Lung microvascular endothelial cell (primary cell): ENCODE measurements at regions not wholly inside any gene's neighbourhood (a gene's known extent, or its start where the extent isn't known, plus 50 kb on each side); places are given as distances from the start of the nearest gene placed in this dataset.
"Not testable (repeated sequence)": the region's sequence is repeated elsewhere in the genome, so short reads cannot be mapped to it uniquely, and the experiment has no call there.

Experiments used
- DNase-seq, 2 donors: peaks; one replicate each; pipeline versions ENCODE4 v3.0.0 to v3.0.0-alpha.2; 2010; ENCODE audit warnings: low read depth in 2 of 2

GRCh38 chr1:218494449-218494852, 149.3 kb downstream of the TGFB2 start:
- DNase-seq: no peak

DNA sequence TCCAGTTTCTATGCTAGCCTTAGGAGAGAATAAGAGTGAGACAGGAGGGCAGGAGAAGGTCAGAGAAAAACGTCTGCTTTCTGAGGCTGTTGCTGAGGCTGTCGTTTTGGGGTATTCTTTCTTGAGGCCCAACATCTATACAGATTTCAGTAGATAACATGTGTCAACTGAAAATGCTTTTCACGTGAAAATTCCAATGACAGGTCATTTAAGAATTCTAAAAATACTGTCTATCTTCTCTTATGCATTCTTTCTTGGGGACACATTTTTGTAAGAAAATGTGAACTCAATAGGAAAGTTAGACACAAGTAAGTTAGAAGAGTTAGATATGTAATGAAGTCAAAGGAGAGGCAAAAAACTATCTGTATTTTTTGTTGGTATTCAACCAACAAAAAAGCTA, 150.8 kb downstream of the TGFB2 start:
- DNase-seq: no peak

- DNase-seq: peak; percentile 15 to 98
Measured at GRCh38 chr1:218496561-218496960, 151.4 kb downstream of the TGFB2 start.

DNA sequence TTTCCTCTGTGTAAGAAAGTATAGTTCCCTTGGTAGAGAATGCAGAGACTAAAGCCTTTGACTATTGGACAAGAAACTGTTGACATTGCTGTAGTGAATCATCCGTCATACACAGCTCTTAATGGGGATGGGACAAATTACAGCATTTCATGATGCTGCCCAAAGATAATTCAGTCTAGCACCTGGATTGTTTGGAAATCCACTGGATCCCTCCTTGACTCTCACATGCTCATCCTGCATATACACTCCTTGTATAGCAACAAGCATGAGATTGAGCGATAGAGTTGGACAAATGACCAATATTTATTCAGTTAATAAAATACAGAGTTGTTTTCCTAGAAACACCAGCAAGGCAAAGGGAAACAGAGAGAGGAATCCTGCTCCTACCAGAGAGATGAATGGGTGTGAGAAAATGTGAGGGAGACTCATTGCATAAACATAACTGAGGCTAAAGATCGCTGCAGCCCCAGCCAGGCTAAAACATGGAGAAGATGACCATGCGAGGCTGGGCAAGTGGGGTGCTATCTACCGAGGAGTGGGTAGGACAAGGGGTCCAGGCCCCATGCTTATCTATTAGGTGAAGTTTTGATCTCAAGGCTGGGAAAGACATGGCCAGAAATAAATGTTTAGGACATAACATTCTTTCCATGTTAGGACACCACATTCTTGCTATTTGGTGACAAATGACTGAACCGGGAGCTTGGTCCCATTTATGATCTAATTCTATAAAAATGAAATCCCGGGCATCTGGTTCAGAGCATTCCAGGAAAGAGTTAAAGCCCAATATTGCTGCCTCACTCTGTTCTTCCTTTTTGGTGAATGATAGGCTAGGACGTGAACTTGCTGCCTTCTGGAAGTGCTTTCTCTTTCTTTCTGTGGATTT, 153.2 kb downstream of the TGFB2 start:
- DNase-seq: peak; percentile 60 to 76

DNA sequence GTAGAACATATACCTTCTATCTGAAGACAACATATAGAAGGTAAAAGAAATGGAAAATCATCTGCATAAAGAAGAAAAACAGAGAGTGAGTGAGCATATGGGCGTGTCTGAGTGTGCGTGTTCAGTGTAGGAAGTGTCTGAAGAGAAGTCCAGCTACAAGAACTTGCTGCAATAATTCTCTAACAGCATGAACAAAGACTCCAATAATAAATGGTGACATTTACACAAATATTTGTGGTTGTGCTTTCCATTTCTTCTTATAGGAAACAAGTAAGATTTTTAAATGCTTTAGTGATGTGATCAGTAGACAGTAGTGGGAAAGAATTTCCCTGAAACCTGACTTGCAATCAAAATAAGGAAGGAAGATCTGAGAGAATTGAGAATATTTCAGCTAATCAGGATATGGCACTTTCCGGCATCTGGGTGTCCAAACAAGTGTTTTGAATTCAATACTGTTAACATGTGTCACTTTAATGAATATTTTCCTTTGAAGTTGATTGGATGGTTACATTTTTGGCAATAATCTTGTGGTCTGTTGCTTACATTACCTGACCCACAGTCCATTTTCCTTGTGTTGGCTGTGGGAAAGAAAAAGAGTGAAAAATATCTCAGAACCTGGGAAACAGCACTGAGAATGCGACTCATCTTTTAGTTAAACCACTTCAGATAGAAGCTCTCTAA, 154.0 kb downstream of the TGFB2 start:
- peak; percentile 82 to 89 for DNase-seq

GRCh38 chr1:218499911-218500310, 154.8 kb downstream of the TGFB2 start:
- DNase-seq: no peak

GRCh38 chr1:218501161-218501560, 156.0 kb downstream of the TGFB2 start:
- DNase-seq: no peak

- no peak for DNase-seq
Measured at GRCh38 chr1:218502383-218502782, 157.2 kb downstream of the TGFB2 start.

DNA sequence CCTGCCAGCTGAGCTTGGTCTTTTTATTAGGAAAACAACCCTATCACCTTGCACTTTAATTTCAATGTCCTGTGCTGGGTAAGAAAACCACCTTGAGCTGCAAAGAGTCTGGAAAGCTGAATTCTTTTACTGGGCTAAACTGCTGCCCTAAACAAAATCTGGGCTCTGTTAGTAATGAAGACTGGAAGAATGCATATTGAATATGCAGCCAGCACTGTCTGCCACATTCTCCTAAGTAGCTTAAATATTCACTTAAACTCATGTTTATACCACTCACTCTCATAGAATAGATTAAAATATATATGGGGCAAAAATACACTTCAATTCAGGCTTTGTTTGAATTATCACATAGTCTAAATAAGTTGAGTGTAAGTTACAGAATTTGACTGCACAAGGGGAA, 158.0 kb downstream of the TGFB2 start:
- DNase-seq: no peak

- DNase-seq: no peak
Measured at GRCh38 chr1:218507355-218508002, 162.3 kb downstream of the TGFB2 start.

DNA sequence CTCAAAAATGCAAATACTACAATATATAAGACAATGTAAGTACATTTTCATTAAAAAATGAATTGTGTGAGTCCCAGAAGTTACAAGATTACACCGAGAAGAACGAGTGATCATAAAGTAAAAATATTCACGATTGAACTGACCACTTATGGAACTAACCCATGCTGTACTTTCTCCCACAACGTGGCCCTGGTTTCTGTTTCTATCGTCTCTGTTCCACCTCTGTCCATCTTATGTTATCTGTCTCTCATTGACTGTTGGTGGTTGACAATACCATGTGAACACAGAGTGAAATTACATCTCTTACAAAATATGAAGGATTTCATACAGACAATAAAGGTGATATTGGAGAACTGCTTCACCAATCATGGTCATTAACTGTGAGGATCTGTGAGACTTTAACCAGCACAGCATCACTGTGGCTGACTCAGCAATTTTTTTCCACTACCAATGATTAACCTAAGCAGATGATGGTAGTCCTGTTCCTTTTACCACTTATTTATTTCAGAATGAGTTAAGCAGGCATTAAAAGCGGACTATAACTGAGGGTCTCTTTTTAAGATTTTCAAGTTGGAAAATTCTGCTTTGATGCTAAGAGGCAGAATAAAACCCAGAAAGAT, 165.1 kb downstream of the TGFB2 start:
- DNase-seq: no peak

GRCh38 chr1:218513328-218513727, 168.2 kb downstream of the TGFB2 start:
- no peak for DNase-seq

GRCh38 chr1:218514689-218515088, 169.6 kb downstream of the TGFB2 start:
- DNase-seq: no peak

- DNase-seq: peak in 1 of 2 donors; percentile 29
Measured at GRCh38 chr1:218516526-218516925, 171.4 kb downstream of the TGFB2 start.

GRCh38 chr1:218517459-218517858, 172.3 kb downstream of the TGFB2 start:
- DNase-seq: no peak

- DNase-seq: no peak
Measured at GRCh38 chr1:218518216-218518740, 173.1 kb downstream of the TGFB2 start.

DNA sequence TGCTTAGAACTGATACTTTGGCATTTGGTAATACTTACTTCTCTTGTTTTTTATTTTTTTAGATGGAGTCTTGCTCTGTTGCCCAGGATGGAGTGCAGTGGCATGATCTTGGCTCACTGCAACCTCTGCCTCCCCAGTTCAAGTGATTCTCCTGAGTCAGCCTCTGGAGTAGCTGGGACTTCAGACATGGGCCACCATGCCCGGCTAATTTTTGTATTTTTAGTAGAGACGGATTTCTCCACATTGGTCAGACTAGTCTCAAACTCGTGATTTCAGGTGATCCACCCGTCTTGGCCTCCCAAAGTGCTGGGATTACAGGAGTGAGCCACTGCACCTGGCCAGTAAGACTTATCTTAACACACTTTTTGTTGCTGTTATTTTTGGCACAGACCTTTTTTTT, 175.5 kb downstream of the TGFB2 start:
- DNase-seq: not testable (repeated sequence)

DNA sequence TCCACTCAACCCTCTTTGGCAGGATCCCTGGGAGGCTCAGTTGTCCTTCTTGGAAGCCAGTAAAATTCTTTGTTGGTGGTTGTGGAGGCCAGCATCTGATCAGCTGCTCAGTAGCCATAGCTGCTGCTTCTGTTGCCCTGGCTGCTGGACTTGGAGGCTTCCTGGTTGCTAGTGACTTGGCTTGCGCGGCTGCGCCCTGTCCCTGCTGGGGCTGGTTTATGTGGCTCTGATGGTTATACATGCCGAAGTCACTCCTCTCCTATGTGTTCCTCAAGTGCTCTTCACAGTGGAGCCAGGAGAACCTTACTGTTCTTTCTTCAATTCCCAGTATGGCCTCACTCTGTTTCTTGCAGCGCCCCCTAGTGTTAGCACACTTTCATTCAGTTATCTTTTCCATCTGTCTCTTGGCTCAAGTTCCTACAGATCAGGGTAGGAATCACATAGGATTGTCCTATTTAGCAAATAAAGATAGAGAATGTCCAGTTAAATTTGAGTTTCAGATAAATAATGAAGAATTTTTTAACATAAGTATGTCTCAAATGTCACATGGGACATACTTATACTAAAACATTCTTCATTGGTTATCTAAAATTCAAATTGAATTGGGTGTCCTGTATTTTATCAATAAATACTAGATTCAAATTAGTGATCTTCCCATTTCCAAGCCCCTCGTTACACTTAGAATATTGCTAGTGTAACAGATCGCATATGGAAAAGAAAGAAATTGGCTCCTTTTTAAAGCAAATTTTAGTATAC, 176.5 kb downstream of the TGFB2 start:
- peak; percentile 36 to 63 for DNase-seq

DNA sequence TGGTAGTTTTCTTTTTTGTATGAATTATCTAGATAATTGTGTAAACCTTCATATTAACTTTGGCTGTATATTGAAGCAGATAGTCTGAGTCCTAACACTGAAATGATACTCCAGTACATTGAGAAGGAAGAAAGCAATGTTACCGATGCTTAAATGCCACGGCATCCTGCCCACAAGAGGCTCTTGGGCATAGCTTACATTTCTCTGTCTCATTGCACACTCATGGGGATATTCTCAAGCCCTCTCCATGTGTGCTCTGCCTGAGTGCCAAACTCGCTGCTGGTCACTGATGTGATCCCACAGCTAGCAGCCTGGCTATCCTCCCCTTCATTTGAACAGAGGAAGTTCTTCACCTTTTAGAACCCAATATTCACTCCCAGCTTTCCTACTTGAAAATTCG, 179.4 kb downstream of the TGFB2 start:
- no peak for DNase-seq

DNA sequence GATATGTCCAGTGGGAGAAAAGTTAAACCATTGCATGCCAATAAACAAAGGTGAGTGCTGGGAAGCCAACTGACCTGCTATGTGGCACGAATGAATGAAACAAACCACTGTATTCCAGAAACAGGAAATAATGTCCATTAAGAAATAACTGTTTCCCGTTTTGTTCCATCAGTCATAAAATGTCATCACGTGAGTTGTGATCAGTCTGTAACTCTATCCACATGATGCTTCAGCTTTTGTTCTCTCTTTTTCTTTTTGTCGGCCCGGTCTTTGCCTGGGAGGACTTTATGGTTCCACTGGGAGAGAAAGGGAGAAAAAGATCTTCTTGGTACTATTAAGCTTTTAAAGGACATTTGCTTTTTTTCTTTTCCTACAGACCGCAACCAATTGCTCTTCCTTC, 179.9 kb downstream of the TGFB2 start:
- peak; percentile 31 to 96 for DNase-seq
